ENCODE measurements at regions not wholly inside any gene's neighbourhood (a gene's known extent, or its start where the extent isn't known, plus 50 kb on each side); places are given as distances from the start of the nearest gene placed in this dataset.

DNA sequence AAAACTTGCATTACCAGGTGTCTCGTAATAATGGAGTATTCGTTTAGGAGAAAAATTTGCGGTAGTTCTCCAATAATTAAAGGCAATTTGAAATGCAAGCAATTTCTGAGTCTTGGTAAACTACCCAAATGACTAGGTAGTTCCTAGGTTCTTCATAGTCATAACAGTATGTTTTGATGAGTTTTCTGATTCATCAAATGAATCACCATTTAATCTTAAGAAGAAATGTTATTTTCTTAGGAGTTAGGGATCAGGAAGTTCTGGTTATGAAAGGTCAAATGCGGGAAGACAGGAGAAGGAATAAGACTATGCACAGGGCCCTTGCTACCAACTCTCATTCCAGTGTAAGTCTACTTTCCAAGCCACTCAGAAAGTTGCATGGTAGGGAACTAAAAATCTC, 221.5 kb upstream of the SOX9 start:
- DNase-seq, result no peak
- FAIRE-seq, result no peak

DNA sequence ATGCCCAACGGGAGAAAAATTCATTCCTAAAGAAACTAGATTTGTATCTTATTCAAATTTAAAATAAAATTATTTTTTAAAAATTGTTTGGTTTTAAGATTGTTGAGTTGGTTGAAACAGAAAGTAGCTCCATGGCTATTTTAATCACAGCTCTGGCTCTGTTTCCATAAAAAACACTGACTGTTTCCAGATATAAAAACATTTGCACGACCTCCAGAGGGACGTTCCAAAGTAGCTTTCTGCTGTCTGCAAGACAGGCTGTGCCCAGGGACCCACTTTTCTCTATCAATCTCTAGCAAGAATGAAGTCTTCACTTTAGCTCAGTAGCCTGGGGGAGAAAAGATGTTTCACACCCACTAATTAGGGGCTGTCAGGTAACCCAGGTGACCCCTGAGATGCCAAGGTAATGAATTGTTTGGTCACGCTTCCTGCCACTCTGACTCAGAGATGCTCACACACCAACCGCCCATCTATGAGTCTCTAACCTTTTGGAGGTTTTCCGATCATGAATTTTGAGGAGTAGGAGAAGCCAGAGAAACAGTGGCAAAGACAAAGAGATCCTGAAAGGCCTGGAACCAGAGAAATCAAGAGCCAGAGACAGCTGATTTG, 220.1 kb upstream of the SOX9 start:
- Histone ChIP-seq H3K27me3 (ENCODE audit: control insufficient read depth in 3 of 3, insufficient read depth in 3 of 3, low read length in 3 of 3) (peaks cover 0 to 4% (median 0%) of the 10 kb centered on the region in 3 donors), H3K36me3 (ENCODE audit: control insufficient read depth in 3 of 3, insufficient read depth in 2 of 3, low read depth in 1 of 3, low read length in 3 of 3) (no peaks in the 10 kb centered on the region), H3K4me3 (ENCODE audit: low read depth in 1 of 3, low read length in 3 of 3) (no peak overlapping the region), H3K4me1 (ENCODE audit: control insufficient read depth in 3 of 3, insufficient read depth in 2 of 3, low read depth in 1 of 3, low read length in 2 of 3) (no peaks in the 10 kb centered on the region), H3K9me3 (ENCODE audit: control insufficient read depth in 2 of 2, insufficient read depth in 1 of 2, low read depth in 1 of 2, low read length in 1 of 2) (no peaks in the 10 kb centered on the region), H3K27ac (ENCODE audit: low read depth in 1 of 3, low read length in 2 of 3) (no peak overlapping the region)
- WGBS, 3 donors, result 77 to 89% (median 87%) methylated on average over 6 of the region's 6 CpGs
- no peak for FAIRE-seq
- DNase-seq, result no peak

More for the DNA sequence above, 221.5 kb upstream of the SOX9 start:
- peaks cover 0 to 4% (median 0%) of the 10 kb centered on the region in 3 donors for H3K27me3 ChIP-seq (ENCODE audit: control insufficient read depth in 3 of 3, insufficient read depth in 3 of 3, low read length in 3 of 3)
- no peaks in the 10 kb centered on the region for H3K36me3 ChIP-seq (ENCODE audit: control insufficient read depth in 3 of 3, insufficient read depth in 2 of 3, low read depth in 1 of 3, low read length in 3 of 3)
- H3K9me3 ChIP-seq (ENCODE audit: control insufficient read depth in 2 of 2, insufficient read depth in 1 of 2, low read depth in 1 of 2, low read length in 1 of 2), result no peaks in the 10 kb centered on the region
- H3K27ac ChIP-seq (ENCODE audit: low read depth in 1 of 3, low read length in 2 of 3), result no peak overlapping the region
- WGBS, 3 donors, result 88 to 96% (median 91%) methylated on average over 4 of the region's 4 CpGs
- no peaks in the 10 kb centered on the region for H3K4me1 ChIP-seq (ENCODE audit: control insufficient read depth in 3 of 3, insufficient read depth in 2 of 3, low read depth in 1 of 3, low read length in 2 of 3)
- no peak overlapping the region for H3K4me3 ChIP-seq (ENCODE audit: low read depth in 1 of 3, low read length in 3 of 3)

DNA sequence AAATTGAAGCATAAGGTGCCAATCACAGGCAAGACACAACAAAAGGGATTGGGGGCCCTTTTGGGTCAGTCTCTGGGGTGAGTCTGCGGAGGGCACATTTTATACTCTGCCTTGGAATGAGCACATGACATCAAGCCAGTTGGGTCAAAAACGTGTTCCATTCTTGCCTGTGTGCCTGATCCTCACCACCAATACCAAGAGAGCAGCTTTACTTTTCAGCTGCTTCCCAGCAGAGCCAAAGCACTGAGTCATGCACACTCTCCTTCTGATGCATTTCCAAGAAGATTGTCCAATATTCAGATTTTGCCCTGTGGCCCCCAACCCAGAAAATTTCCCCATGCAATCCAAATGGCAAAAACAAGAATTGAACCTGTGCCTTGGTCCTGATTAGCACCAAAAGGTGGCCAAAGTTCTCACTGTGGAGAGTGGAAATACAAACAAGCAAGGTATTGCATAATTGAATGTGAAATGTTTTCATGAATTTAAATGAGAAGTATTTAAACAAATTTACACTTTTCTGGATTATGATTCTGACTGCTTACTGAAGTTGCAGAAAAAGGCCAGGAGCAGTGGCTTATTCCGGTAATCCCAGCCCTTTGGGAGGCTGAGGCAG, 217.8 kb upstream of the SOX9 start:
- H3K9me3 ChIP-seq (ENCODE audit: control insufficient read depth in 2 of 2, insufficient read depth in 1 of 2, low read depth in 1 of 2, low read length in 1 of 2), result no peaks in the 10 kb centered on the region
- H3K36me3 ChIP-seq (ENCODE audit: control insufficient read depth in 3 of 3, insufficient read depth in 2 of 3, low read depth in 1 of 3, low read length in 3 of 3), result no peaks in the 10 kb centered on the region
- H3K27ac ChIP-seq (ENCODE audit: low read depth in 1 of 3, low read length in 2 of 3), result no peak overlapping the region
- FAIRE-seq, result no peak
- DNase-seq, result no peak
- no peaks in the 10 kb centered on the region for H3K27me3 ChIP-seq (ENCODE audit: control insufficient read depth in 3 of 3, insufficient read depth in 3 of 3, low read length in 3 of 3)
- 68 to 83% (median 69%) methylated on average over 3 of the region's 3 CpGs for WGBS, 3 donors
- H3K4me1 ChIP-seq (ENCODE audit: control insufficient read depth in 3 of 3, insufficient read depth in 2 of 3, low read depth in 1 of 3, low read length in 2 of 3), result no peaks in the 10 kb centered on the region
- no peak overlapping the region for H3K4me3 ChIP-seq (ENCODE audit: low read depth in 1 of 3, low read length in 3 of 3)

DNA sequence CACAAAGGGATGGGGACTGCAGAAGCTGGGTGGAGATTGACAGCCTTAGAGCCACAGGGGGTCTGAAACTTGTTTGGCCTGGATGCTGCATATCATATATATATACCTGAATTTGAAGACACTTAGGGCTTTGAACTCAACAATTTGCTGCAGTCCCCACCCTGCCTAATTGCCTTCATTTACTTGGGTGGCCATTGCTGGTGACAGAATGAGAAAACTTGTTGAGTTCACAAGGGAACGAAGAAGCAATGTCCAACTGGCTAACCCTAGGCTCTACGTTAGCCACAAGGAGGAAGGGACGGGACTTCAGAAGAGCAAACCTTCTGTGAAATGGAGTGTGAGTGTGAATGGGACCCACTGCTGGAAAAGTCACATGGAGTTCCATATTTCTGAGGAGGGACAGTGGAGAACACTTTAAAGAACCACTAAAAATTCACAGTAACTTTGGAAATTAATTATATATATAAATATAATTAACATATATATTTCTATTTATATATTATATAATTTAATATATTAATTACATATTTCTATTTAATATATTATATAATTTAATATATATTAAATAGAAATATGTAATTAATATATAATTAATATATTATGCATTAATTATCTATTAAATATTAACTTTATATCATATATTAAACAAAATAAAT, 215.3 kb upstream of the SOX9 start:
- Histone ChIP-seq H3K27ac (ENCODE audit: low read depth in 1 of 3, low read length in 2 of 3) (no peak overlapping the region), H3K4me1 (ENCODE audit: control insufficient read depth in 3 of 3, insufficient read depth in 2 of 3, low read depth in 1 of 3, low read length in 2 of 3) (no peaks in the 10 kb centered on the region), H3K9me3 (ENCODE audit: control insufficient read depth in 2 of 2, insufficient read depth in 1 of 2, low read depth in 1 of 2, low read length in 1 of 2) (no peaks in the 10 kb centered on the region), H3K27me3 (ENCODE audit: control insufficient read depth in 3 of 3, insufficient read depth in 3 of 3, low read length in 3 of 3) (no peaks in the 10 kb centered on the region), H3K36me3 (ENCODE audit: control insufficient read depth in 3 of 3, insufficient read depth in 2 of 3, low read depth in 1 of 3, low read length in 3 of 3) (no peaks in the 10 kb centered on the region), H3K4me3 (ENCODE audit: low read depth in 1 of 3, low read length in 3 of 3) (no peak overlapping the region)
- WGBS, 3 donors, result 92 to 97% (median 95%) methylated on average over 3 of the region's 3 CpGs
- FAIRE-seq (no peak), DNase-seq (no peak)

DNA sequence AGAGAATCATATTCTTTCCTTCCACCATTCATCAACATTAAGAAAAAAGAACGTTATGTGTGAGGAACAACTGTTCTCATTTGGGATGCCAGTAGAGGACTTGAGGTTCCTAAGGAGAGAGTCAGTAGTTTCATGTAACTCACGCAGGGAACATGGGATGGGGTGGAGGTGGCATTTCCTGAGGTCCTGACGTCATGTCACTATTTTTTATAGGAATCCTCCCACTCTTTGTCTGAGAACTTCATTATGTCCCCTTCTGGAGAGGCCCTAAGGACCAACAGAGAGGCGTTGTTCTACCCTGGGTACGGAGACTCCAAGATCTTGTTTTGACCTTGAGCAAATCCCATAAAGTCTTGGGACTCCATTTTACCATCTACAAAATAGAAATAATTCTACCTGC, 211.7 kb upstream of the SOX9 start:
- H3K36me3 ChIP-seq (ENCODE audit: control insufficient read depth in 3 of 3, insufficient read depth in 2 of 3, low read depth in 1 of 3, low read length in 3 of 3), result no peaks in the 10 kb centered on the region
- no peak for FAIRE-seq
- no peaks in the 10 kb centered on the region for H3K27me3 ChIP-seq (ENCODE audit: control insufficient read depth in 3 of 3, insufficient read depth in 3 of 3, low read length in 3 of 3)
- no peaks in the 10 kb centered on the region for H3K4me1 ChIP-seq (ENCODE audit: control insufficient read depth in 3 of 3, insufficient read depth in 2 of 3, low read depth in 1 of 3, low read length in 2 of 3)
- H3K9me3 ChIP-seq (ENCODE audit: control insufficient read depth in 2 of 2, insufficient read depth in 1 of 2, low read depth in 1 of 2, low read length in 1 of 2), result no peaks in the 10 kb centered on the region
- no peak overlapping the region for H3K4me3 ChIP-seq (ENCODE audit: low read depth in 1 of 3, low read length in 3 of 3)
- WGBS, 3 donors, result 79 to 86% (median 81%) methylated on average over 5 of the region's 5 CpGs
- no peak overlapping the region for H3K27ac ChIP-seq (ENCODE audit: low read depth in 1 of 3, low read length in 2 of 3)
- DNase-seq, result no peak

DNA sequence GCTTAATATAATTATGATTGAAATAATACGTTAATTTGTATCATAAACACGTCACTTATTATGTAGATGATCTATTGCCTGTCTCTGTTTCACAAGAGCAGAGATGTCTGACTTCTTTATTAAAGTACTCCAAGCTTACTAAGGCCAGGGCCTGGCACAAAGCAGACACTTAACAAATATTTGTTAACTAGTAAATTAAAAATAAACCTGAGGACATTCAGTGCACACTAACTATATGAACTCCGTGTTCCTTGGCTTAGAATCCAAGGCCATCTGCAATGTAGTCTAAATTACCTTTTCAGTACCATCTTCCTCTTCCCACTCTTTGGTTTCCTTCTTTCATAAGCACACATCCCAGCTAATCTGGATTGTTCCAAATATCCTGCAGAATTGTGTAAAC, 210.8 kb upstream of the SOX9 start:
- Histone ChIP-seq H3K4me3 (ENCODE audit: low read depth in 1 of 3, low read length in 3 of 3) (no peak overlapping the region), H3K36me3 (ENCODE audit: control insufficient read depth in 3 of 3, insufficient read depth in 2 of 3, low read depth in 1 of 3, low read length in 3 of 3) (no peaks in the 10 kb centered on the region), H3K27me3 (ENCODE audit: control insufficient read depth in 3 of 3, insufficient read depth in 3 of 3, low read length in 3 of 3) (no peaks in the 10 kb centered on the region), H3K4me1 (ENCODE audit: control insufficient read depth in 3 of 3, insufficient read depth in 2 of 3, low read depth in 1 of 3, low read length in 2 of 3) (no peaks in the 10 kb centered on the region), H3K9me3 (ENCODE audit: control insufficient read depth in 2 of 2, insufficient read depth in 1 of 2, low read depth in 1 of 2, low read length in 1 of 2) (no peaks in the 10 kb centered on the region), H3K27ac (ENCODE audit: low read depth in 1 of 3, low read length in 2 of 3) (no peak overlapping the region)
- DNase-seq, result no peak
- WGBS, 3 donors, result 73 to 79% (median 76%) methylated on average over 3 of the region's 3 CpGs
- FAIRE-seq, result no peak

DNA sequence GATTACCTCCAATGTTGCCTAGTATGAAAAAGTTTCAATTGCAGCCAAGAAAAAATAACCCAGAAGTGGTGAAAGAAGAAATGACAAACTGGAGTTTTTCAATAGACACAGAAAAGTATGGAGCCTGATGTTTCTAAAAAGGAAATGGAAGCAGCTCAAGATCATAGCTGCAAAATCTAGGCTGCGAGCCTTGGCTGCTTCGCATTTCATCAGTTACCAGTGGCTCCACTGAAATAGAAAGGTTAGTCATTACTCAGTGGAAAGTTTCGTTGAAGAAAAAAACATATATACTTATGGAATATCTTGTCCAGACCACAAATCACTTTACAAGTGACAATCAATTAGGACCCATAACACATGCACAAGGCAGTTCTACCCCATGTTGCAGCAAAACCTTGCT, 206.8 kb upstream of the SOX9 start:
- FAIRE-seq (no peak), DNase-seq (no peak)
- 83 to 92% (median 86%) methylated on average over 3 of the region's 3 CpGs for WGBS, 3 donors
- no peaks in the 10 kb centered on the region for H3K36me3 ChIP-seq (ENCODE audit: control insufficient read depth in 3 of 3, insufficient read depth in 2 of 3, low read depth in 1 of 3, low read length in 3 of 3)
- H3K4me3 ChIP-seq (ENCODE audit: low read depth in 1 of 3, low read length in 3 of 3), result no peak overlapping the region
- no peaks in the 10 kb centered on the region for H3K9me3 ChIP-seq (ENCODE audit: control insufficient read depth in 2 of 2, insufficient read depth in 1 of 2, low read depth in 1 of 2, low read length in 1 of 2)
- no peak overlapping the region for H3K27ac ChIP-seq (ENCODE audit: low read depth in 1 of 3, low read length in 2 of 3)
- no peaks in the 10 kb centered on the region for H3K4me1 ChIP-seq (ENCODE audit: control insufficient read depth in 3 of 3, insufficient read depth in 2 of 3, low read depth in 1 of 3, low read length in 2 of 3)
- H3K27me3 ChIP-seq (ENCODE audit: control insufficient read depth in 3 of 3, insufficient read depth in 3 of 3, low read length in 3 of 3), result no peaks in the 10 kb centered on the region

DNA sequence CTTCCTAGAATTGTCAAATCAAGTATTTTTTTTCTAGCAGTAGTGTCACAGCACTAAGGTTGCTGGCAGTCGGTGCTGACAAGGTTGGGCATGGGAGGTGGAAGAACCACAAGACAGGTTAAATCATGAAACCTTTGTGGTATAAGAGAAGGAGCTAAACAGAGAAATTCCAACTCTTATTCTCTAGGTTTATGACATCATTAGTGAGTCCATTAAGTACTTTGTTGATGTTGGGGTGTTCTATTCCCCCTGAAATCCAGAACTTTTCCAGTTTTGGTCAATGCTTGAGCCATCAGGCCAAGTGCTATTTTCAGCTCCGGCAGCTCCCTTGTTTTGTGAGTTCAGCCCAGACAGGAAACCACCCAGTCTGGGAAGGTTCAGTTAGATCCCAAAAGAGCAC, 206.0 kb upstream of the SOX9 start:
- Histone ChIP-seq H3K4me1 (ENCODE audit: control insufficient read depth in 3 of 3, insufficient read depth in 2 of 3, low read depth in 1 of 3, low read length in 2 of 3) (no peaks in the 10 kb centered on the region), H3K9me3 (ENCODE audit: control insufficient read depth in 2 of 2, insufficient read depth in 1 of 2, low read depth in 1 of 2, low read length in 1 of 2) (no peaks in the 10 kb centered on the region), H3K27me3 (ENCODE audit: control insufficient read depth in 3 of 3, insufficient read depth in 3 of 3, low read length in 3 of 3) (no peaks in the 10 kb centered on the region), H3K4me3 (ENCODE audit: low read depth in 1 of 3, low read length in 3 of 3) (no peak overlapping the region), H3K27ac (ENCODE audit: low read depth in 1 of 3, low read length in 2 of 3) (no peak overlapping the region), H3K36me3 (ENCODE audit: control insufficient read depth in 3 of 3, insufficient read depth in 2 of 3, low read depth in 1 of 3, low read length in 3 of 3) (no peaks in the 10 kb centered on the region)
- no peak for DNase-seq
- no peak for FAIRE-seq
- 56 to 83% (median 60%) methylated on average over 2 of the region's 2 CpGs for WGBS, 3 donors
